ENCODE measurements at regions not wholly inside any gene's neighbourhood (a gene's known extent, or its start where the extent isn't known, plus 50 kb on each side); places are given as distances from the start of the nearest gene placed in this dataset.
"Not testable (repeated sequence)": the region's sequence is repeated elsewhere in the genome, so short reads cannot be mapped to it uniquely, and the experiment has no call there.

- Histone ChIP-seq H3K4me1 (ENCODE audit: control insufficient read depth, insufficient read depth, low read length) (peaks cover 6% of the 10 kb centered on the region), H3K36me3 (ENCODE audit: control insufficient read depth, insufficient read depth, low read length) (no peaks in the 10 kb centered on the region), H3K27ac (ENCODE audit: low read depth, low read length) (no peak overlapping the region), H3K9ac (ENCODE audit: low read length) (no peak overlapping the region), H3K4me3 (ENCODE audit: low read length) (no peak overlapping the region), H3K27me3 (ENCODE audit: control insufficient read depth, insufficient read depth, low read length) (no peaks in the 10 kb centered on the region)
Measured at GRCh38 chr7:131032786-131033185, 294.9 kb upstream of the MKLN1 start.

DNA sequence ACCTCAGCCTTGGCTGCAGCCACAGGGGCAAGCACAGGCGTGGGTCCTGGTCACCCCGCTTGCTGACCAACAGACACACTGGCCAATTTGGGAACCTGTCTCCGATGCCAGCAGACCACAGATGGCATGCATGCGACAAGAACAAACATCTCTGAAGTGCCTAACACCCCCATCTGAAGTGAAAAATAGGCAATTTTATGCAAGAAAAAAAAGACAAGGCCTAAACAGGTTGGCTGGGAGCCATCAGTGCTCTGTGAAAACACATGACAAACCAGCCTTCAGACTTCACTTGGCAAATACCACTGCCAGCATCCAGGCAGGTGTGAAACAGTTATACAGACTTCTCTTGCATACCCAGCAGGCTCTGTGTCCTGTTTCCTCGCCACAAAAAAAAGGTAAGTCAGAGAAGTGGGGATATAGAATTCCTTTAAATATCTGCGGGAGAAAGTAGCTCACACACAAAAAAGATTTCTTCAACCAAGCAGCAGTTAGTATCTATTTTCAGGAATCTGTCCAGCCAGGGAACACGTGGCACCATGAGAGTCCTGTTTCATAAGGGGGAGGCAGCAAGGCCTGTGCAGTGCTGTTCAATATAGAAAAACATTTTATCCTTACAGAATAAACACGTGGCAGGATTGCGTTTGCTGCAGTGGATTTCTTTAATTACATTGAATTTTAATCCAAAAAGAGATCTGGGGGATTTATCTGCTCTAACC is 293.4 kb upstream of the MKLN1 start:
- no peaks in the 10 kb centered on the region for H3K27me3 ChIP-seq (ENCODE audit: control insufficient read depth, insufficient read depth, low read length)
- no peak overlapping the region for H3K4me3 ChIP-seq (ENCODE audit: low read length)
- H3K27ac ChIP-seq (ENCODE audit: low read depth, low read length) = no peak overlapping the region
- peaks cover 6% of the 10 kb centered on the region for H3K4me1 ChIP-seq (ENCODE audit: control insufficient read depth, insufficient read depth, low read length)
- no peak overlapping the region for H3K9ac ChIP-seq (ENCODE audit: low read length)
- H3K36me3 ChIP-seq (ENCODE audit: control insufficient read depth, insufficient read depth, low read length) = no peaks in the 10 kb centered on the region

GRCh38 chr7:131035088-131035770 is 292.4 kb upstream of the MKLN1 start:
- no peaks in the 10 kb centered on the region for H3K36me3 ChIP-seq (ENCODE audit: control insufficient read depth, insufficient read depth, low read length)
- H3K4me1 ChIP-seq (ENCODE audit: control insufficient read depth, insufficient read depth, low read length) = peaks cover 6% of the 10 kb centered on the region
- no peak overlapping the region for H3K9ac ChIP-seq (ENCODE audit: low read length)
- no peak overlapping the region for H3K4me3 ChIP-seq (ENCODE audit: low read length)
- no peak overlapping the region for H3K27ac ChIP-seq (ENCODE audit: low read depth, low read length)
- no peaks in the 10 kb centered on the region for H3K27me3 ChIP-seq (ENCODE audit: control insufficient read depth, insufficient read depth, low read length)

- Histone ChIP-seq H3K9ac (ENCODE audit: low read length) (no peak overlapping the region), H3K36me3 (ENCODE audit: control insufficient read depth, insufficient read depth, low read length) (no peaks in the 10 kb centered on the region), H3K4me1 (ENCODE audit: control insufficient read depth, insufficient read depth, low read length) (peaks cover 6% of the 10 kb centered on the region), H3K27ac (ENCODE audit: low read depth, low read length) (no peak overlapping the region), H3K27me3 (ENCODE audit: control insufficient read depth, insufficient read depth, low read length) (no peaks in the 10 kb centered on the region), H3K4me3 (ENCODE audit: low read length) (no peak overlapping the region)
Measured at GRCh38 chr7:131038153-131038552, 289.5 kb upstream of the MKLN1 start.

DNA sequence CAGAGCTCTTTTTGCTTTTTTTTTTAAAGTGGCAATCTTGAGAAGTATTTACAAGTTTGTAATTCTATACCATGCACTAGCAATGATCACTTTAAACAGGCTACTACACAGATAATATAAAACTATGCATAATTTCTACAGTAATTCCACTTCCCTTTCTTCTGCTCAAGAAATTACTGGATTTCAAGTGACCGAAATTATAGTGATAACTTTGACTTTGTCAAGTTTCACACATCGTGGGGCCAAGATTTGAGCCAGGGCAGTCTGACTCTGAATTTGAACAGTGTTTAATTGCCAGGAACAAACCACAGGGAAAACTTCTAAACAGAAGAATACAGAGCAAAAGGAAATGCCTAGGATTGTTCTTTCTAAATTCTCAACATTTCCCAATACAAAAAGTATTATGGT is 288.3 kb upstream of the MKLN1 start:
- no peak overlapping the region for H3K27ac ChIP-seq (ENCODE audit: low read depth, low read length)
- H3K36me3 ChIP-seq (ENCODE audit: control insufficient read depth, insufficient read depth, low read length) = no peaks in the 10 kb centered on the region
- H3K4me1 ChIP-seq (ENCODE audit: control insufficient read depth, insufficient read depth, low read length) = peaks cover 3% of the 10 kb centered on the region
- H3K4me3 ChIP-seq (ENCODE audit: low read length) = no peak overlapping the region
- no peak overlapping the region for H3K9ac ChIP-seq (ENCODE audit: low read length)
- H3K27me3 ChIP-seq (ENCODE audit: control insufficient read depth, insufficient read depth, low read length) = no peaks in the 10 kb centered on the region

- H3K4me3 ChIP-seq (ENCODE audit: low read length) = no peak overlapping the region
- no peak overlapping the region for H3K27ac ChIP-seq (ENCODE audit: low read depth, low read length)
- H3K36me3 ChIP-seq (ENCODE audit: control insufficient read depth, insufficient read depth, low read length) = no peaks in the 10 kb centered on the region
- H3K27me3 ChIP-seq (ENCODE audit: control insufficient read depth, insufficient read depth, low read length) = no peaks in the 10 kb centered on the region
- no peak overlapping the region for H3K9ac ChIP-seq (ENCODE audit: low read length)
- no peaks in the 10 kb centered on the region for H3K4me1 ChIP-seq (ENCODE audit: control insufficient read depth, insufficient read depth, low read length)
Measured at GRCh38 chr7:131039836-131040235, 287.8 kb upstream of the MKLN1 start.

DNA sequence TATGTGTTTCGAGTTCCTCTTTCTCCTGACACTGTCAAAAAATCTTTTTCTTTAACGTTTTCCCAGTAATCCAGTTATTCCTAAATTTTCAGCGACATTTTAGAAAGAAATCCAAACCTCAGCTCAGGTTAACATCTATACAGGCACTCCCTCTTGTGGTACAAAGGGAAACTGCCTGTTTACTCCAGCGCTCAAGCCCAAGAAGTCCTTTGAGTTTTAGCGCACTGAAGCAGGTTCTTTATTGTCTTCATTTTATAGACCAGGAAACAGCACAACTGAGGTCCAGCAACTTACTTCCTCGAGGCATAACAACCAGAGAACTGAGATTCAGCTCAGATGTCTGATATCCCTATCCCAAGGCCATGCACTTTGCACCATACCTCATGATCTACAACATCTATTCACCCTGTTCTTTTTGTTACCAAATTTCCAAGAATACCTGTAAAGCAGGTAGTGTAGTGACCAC is 287.2 kb upstream of the MKLN1 start:
- Histone ChIP-seq H3K4me1 (ENCODE audit: control insufficient read depth, insufficient read depth, low read length) (no peaks in the 10 kb centered on the region), H3K27me3 (ENCODE audit: control insufficient read depth, insufficient read depth, low read length) (no peaks in the 10 kb centered on the region), H3K4me3 (ENCODE audit: low read length) (no peak overlapping the region), H3K9ac (ENCODE audit: low read length) (no peak overlapping the region), H3K27ac (ENCODE audit: low read depth, low read length) (no peak overlapping the region), H3K36me3 (ENCODE audit: control insufficient read depth, insufficient read depth, low read length) (no peaks in the 10 kb centered on the region)

DNA sequence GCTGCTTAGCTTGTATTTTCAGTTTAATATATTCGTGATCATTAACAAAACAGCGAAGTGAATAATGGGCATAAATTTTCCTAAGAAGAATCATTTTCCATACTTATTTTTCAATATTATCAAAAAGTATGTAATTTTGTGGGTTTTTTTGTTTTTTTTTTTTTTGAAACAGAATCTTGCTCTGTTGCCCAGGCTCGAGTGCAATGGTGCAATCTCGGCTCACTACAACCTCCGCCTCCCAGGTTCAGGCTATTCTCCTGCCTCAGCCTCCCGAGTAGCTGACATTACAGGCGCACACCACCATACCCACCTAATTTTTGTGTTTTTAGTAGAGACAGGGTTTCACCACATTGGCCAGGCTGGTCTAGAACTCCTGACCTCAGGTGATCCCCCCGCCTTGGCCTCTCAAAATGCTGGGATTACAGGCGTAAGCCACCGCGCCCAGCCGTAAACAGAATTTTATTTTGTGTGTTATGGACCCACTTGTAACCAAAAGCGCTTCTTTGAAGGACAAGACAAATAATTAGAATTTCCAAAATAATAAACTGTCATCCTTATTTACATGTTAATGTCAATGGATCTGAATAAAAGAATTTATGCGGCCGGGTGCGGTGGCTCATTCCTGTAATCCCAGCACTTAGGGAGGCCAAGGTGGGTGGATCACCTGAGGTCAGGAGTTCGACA is 286.5 kb upstream of the MKLN1 start:
- not testable (repeated sequence) for H3K27ac ChIP-seq (ENCODE audit: low read depth, low read length); H3K36me3 ChIP-seq (ENCODE audit: control insufficient read depth, insufficient read depth, low read length); H3K9ac ChIP-seq (ENCODE audit: low read length); H3K4me3 ChIP-seq (ENCODE audit: low read length); H3K27me3 ChIP-seq (ENCODE audit: control insufficient read depth, insufficient read depth, low read length); H3K4me1 ChIP-seq (ENCODE audit: control insufficient read depth, insufficient read depth, low read length)

GRCh38 chr7:131042269-131043160 is 285.2 kb upstream of the MKLN1 start:
- Histone ChIP-seq H3K4me1 (ENCODE audit: control insufficient read depth, insufficient read depth, low read length) (no peaks in the 10 kb centered on the region), H3K36me3 (ENCODE audit: control insufficient read depth, insufficient read depth, low read length) (no peaks in the 10 kb centered on the region), H3K27me3 (ENCODE audit: control insufficient read depth, insufficient read depth, low read length) (no peaks in the 10 kb centered on the region), H3K9ac (ENCODE audit: low read length) (no peak overlapping the region), H3K27ac (ENCODE audit: low read depth, low read length) (no peak overlapping the region), H3K4me3 (ENCODE audit: low read length) (no peak overlapping the region)

- Histone ChIP-seq H3K36me3 (ENCODE audit: control insufficient read depth, insufficient read depth, low read length) (no peaks in the 10 kb centered on the region), H3K4me1 (ENCODE audit: control insufficient read depth, insufficient read depth, low read length) (no peaks in the 10 kb centered on the region), H3K9ac (ENCODE audit: low read length) (no peak overlapping the region), H3K4me3 (ENCODE audit: low read length) (no peak overlapping the region), H3K27ac (ENCODE audit: low read depth, low read length) (no peak overlapping the region), H3K27me3 (ENCODE audit: control insufficient read depth, insufficient read depth, low read length) (no peaks in the 10 kb centered on the region)
Measured at GRCh38 chr7:131045526-131045925, 282.1 kb upstream of the MKLN1 start.

DNA sequence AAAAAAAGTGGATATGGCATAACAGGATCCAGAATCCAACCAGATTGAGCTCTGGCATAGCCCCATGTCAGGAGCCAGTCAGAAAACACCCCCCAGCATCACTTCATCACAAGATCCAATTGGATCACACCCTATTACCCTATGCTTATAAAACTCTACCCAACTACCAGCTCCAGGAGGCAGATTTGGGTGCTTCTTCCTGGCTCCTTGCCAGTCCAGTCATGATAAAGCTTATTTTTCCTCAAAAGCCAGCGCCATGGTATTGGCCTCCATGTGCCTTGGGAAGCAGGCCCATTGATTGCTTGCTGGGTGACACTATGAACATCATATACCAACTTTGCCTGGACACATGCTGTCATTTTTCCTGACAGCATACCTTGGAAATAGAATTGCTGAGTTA is 281.4 kb upstream of the MKLN1 start:
- Histone ChIP-seq H3K36me3 (ENCODE audit: control insufficient read depth, insufficient read depth, low read length) (no peaks in the 10 kb centered on the region), H3K4me1 (ENCODE audit: control insufficient read depth, insufficient read depth, low read length) (no peaks in the 10 kb centered on the region), H3K4me3 (ENCODE audit: low read length) (no peak overlapping the region), H3K9ac (ENCODE audit: low read length) (no peak overlapping the region), H3K27ac (ENCODE audit: low read depth, low read length) (no peak overlapping the region), H3K27me3 (ENCODE audit: control insufficient read depth, insufficient read depth, low read length) (no peaks in the 10 kb centered on the region)
